Umbilical cord (tissue), 1 donor: ENCODE measurements at regions not wholly inside any gene's neighbourhood (a gene's known extent, or its start where the extent isn't known, plus 50 kb on each side); places are given as distances from the start of the nearest gene placed in this dataset.
"Not testable (repeated sequence)": the region's sequence is repeated elsewhere in the genome, so short reads cannot be mapped to it uniquely, and the experiment has no call there.

Experiments
- DNase-seq: peaks from one replicate; pipeline ENCODE4 v3.0.0-alpha.2; 2015; ENCODE audit warnings: low spot score

GRCh38 chr16:11414815-11415775 is 69.8 kb downstream of the RMI2 start:
- no peak for DNase-seq

- DNase-seq = no peak
These were observed 71.2 kb downstream of the RMI2 start for GRCh38 chr16:11416228-11417001.

- no peak for DNase-seq
These were observed 72.2 kb downstream of the RMI2 start for GRCh38 chr16:11417487-11417886.

- no peak for DNase-seq
These were observed 73.2 kb downstream of the RMI2 start for GRCh38 chr16:11418506-11418905.

- DNase-seq = not testable (repeated sequence)
These were observed 74.8 kb downstream of the RMI2 start for GRCh38 chr16:11420067-11420466.

- no peak for DNase-seq
These were observed 75.6 kb downstream of the RMI2 start for GRCh38 chr16:11420895-11421294.

- DNase-seq = no peak
These were observed 77.4 kb downstream of the RMI2 start for GRCh38 chr16:11422381-11423314.

- DNase-seq = no peak
These were observed 78.3 kb downstream of the RMI2 start for GRCh38 chr16:11423315-11424117.

GRCh38 chr16:11424118-11424460 is 78.8 kb downstream of the RMI2 start:
- no peak for DNase-seq

- no peak for DNase-seq
These were observed 79.9 kb downstream of the RMI2 start for GRCh38 chr16:11425140-11425539.

GRCh38 chr16:11428623-11428953 is 83.3 kb downstream of the RMI2 start:
- no peak for DNase-seq

- DNase-seq = peak; percentile 38
These were observed 83.9 kb downstream of the RMI2 start for GRCh38 chr16:11429123-11429522.

- no peak for DNase-seq
These were observed 84.6 kb downstream of the RMI2 start for GRCh38 chr16:11429823-11430222.

- no peak for DNase-seq
These were observed 85.5 kb downstream of the RMI2 start for GRCh38 chr16:11430601-11431317.

GRCh38 chr16:11431915-11432465 is 86.7 kb downstream of the RMI2 start:
- DNase-seq = no peak

GRCh38 chr16:11432856-11433395 is 87.7 kb downstream of the RMI2 start:
- DNase-seq = no peak

GRCh38 chr16:11435576-11435975 is 90.3 kb downstream of the RMI2 start:
- DNase-seq = no peak

- no peak for DNase-seq
These were observed 91.8 kb downstream of the RMI2 start for GRCh38 chr16:11437069-11437468.

GRCh38 chr16:11439790-11440656 is 94.8 kb downstream of the RMI2 start:
- DNase-seq = no peak
